NCI-H2196 (cell line): ENCODE measurements at regions not wholly inside any gene's neighbourhood (a gene's known extent, or its start where the extent isn't known, plus 50 kb on each side); places are given as distances from the start of the nearest gene placed in this dataset.
"Not testable (repeated sequence)": the region's sequence is repeated elsewhere in the genome, so short reads cannot be mapped to it uniquely, and the experiment has no call there.

ENCODE experiments used
- DNase-seq: peaks from one replicate; lab custom pipeline; 2025; ENCODE audit not compliant: unreplicated experiment; lab: John Stamatoyannopoulos, UW

- DNase-seq = no peak
These were observed 1569.0 kb upstream of the B3GALT2 start for GRCh38 chr1:194755241-194755994.

GRCh38 chr1:194738843-194739242, 1552.4 kb upstream of the B3GALT2 start:
- not testable (repeated sequence) for DNase-seq

- DNase-seq = no peak
These were observed 1548.6 kb upstream of the B3GALT2 start for GRCh38 chr1:194734970-194735369.

GRCh38 chr1:194731025-194731424, 1544.6 kb upstream of the B3GALT2 start:
- DNase-seq = no peak

GRCh38 chr1:194730304-194730703, 1543.9 kb upstream of the B3GALT2 start:
- no peak for DNase-seq

GRCh38 chr1:194723067-194723466, 1536.7 kb upstream of the B3GALT2 start:
- no peak for DNase-seq

GRCh38 chr1:194717941-194718340, 1531.5 kb upstream of the B3GALT2 start:
- no peak for DNase-seq

- DNase-seq = no peak
These were observed 1530.9 kb upstream of the B3GALT2 start for GRCh38 chr1:194717334-194717733.

- no peak for DNase-seq
These were observed 1524.3 kb upstream of the B3GALT2 start for GRCh38 chr1:194710671-194711070.

GRCh38 chr1:194709439-194709838, 1523.0 kb upstream of the B3GALT2 start:
- DNase-seq = no peak

- DNase-seq = no peak
These were observed 1520.7 kb upstream of the B3GALT2 start for GRCh38 chr1:194707074-194707473.

- DNase-seq = no peak
These were observed 1518.9 kb upstream of the B3GALT2 start for GRCh38 chr1:194705123-194705854.

- DNase-seq = no peak
These were observed 1512.5 kb upstream of the B3GALT2 start for GRCh38 chr1:194698908-194699318.

- no peak for DNase-seq
These were observed 1506.8 kb upstream of the B3GALT2 start for GRCh38 chr1:194693244-194693643.

- no peak for DNase-seq
These were observed 1498.2 kb upstream of the B3GALT2 start for GRCh38 chr1:194684636-194685035.

GRCh38 chr1:194658090-194658439, 1471.7 kb upstream of the B3GALT2 start:
- no peak for DNase-seq

- no peak for DNase-seq
These were observed 1468.5 kb upstream of the B3GALT2 start for GRCh38 chr1:194654956-194655355.

GRCh38 chr1:194653385-194653784, 1467.0 kb upstream of the B3GALT2 start:
- no peak for DNase-seq

GRCh38 chr1:194647118-194647517, 1460.7 kb upstream of the B3GALT2 start:
- no peak for DNase-seq

- no peak for DNase-seq
These were observed 1458.1 kb upstream of the B3GALT2 start for GRCh38 chr1:194644528-194644927.

GRCh38 chr1:194640322-194640721, 1453.9 kb upstream of the B3GALT2 start:
- no peak for DNase-seq

GRCh38 chr1:194629011-194629410, 1442.6 kb upstream of the B3GALT2 start:
- DNase-seq = no peak

- DNase-seq = no peak
These were observed 1438.4 kb upstream of the B3GALT2 start for GRCh38 chr1:194624833-194625232.
